GM12878 (cell line): ENCODE measurements at regions not wholly inside any gene's neighbourhood (a gene's known extent, or its start where the extent isn't known, plus 50 kb on each side); places are given as distances from the start of the nearest gene placed in this dataset.

Experiments
- CREB1 ChIP-seq: IDR thresholded peaks from 2 replicates; pipeline ENCODE4 v1.6.1; 2012; ENCODE audit warnings: low read depth, mild to moderate bottlenecking, inconsistent platforms
- CTCF ChIP-seq, 3 experiments: IDR thresholded peaks in 2 of 3; conservative IDR thresholded peaks in 1 of 3; 2 replicates each; pipeline ENCODE4 v1.5.1; 2011; ENCODE audit warnings: low read depth in 3 of 3, low read length in 3 of 3, mild to moderate bottlenecking in 3 of 3, control low read depth in 2 of 3, moderate library complexity in 2 of 3, inconsistent platforms in 1 of 3, mixed read lengths in 1 of 3; ENCODE audit not compliant: control insufficient read depth in 2 of 3, insufficient read depth in 1 of 3; ENCODE audit errors: extremely low read depth in 1 of 3
- EGR1 ChIP-seq, 2 experiments: IDR thresholded peaks; 1 replicate in 1 of 2; 2 replicates in 1 of 2; pipeline ENCODE4 v1.6.1; 2011 to 2012; ENCODE audit warnings: low read depth in 2 of 2, low read length in 2 of 2, borderline replicate concordance in 1 of 2, mild to moderate bottlenecking in 1 of 2, moderate library complexity in 1 of 2
- EP300 ChIP-seq, 2 experiments: fragments of 150-350 bp in 1 of 2; IDR thresholded peaks; 2 replicates each; pipeline ENCODE4 v1.6.1; 2011 to 2012; ENCODE audit warnings: low read depth in 2 of 2, low read length in 2 of 2, borderline replicate concordance in 1 of 2, improper control_type of control experiment in 1 of 2, inconsistent platforms in 1 of 2; ENCODE audit not compliant: control insufficient read depth in 1 of 2
- EZH2 ChIP-seq: IDR thresholded peaks from 2 replicates; pipeline ENCODE4 v1.6.1; 2012; ENCODE audit warnings: low read depth, mild to moderate bottlenecking, control low read depth, inconsistent platforms, low read length, borderline replicate concordance; ENCODE audit not compliant: control insufficient read depth
- KAT2A ChIP-seq: conservative IDR thresholded peaks from 2 replicates; pipeline ENCODE4 v1.6.1; 2011; ENCODE audit warnings: low read depth, low read length; ENCODE audit not compliant: control insufficient read depth
- MAX ChIP-seq: IDR thresholded peaks from 2 replicates; pipeline ENCODE4 v1.6.1; 2012; ENCODE audit warnings: low read depth, low read length, improper control_type of control experiment
- PAX8 ChIP-seq: fragments of 450-650 bp; IDR thresholded peaks from 2 replicates; pipeline ENCODE4 v1.6.1; 2017; ENCODE audit warnings: mild to moderate bottlenecking, moderate library complexity
- POLR2AphosphoS5 ChIP-seq: IDR thresholded peaks from 2 replicates; pipeline ENCODE4 v1.6.1; 2011; ENCODE audit warnings: mild to moderate bottlenecking, low read length, inconsistent platforms
- TCF3 ChIP-seq: IDR thresholded peaks from 2 replicates; pipeline ENCODE4 v1.6.1; 2012; ENCODE audit warnings: low read depth, mild to moderate bottlenecking, low read length, borderline replicate concordance; ENCODE audit not compliant: insufficient read depth
- ZNF207 ChIP-seq: fragments of 450-650 bp; IDR thresholded peaks from 2 replicates; pipeline ENCODE4 v1.6.1; 2014; ENCODE audit warnings: antibody characterized with exemption, mild to moderate bottlenecking, borderline replicate concordance

- TF ChIP-seq KAT2A (no peak), EP300 (IDR thresholded peaks at IDR 0.05; ENCODE audit: borderline replicate concordance in 1 of 2, control insufficient read depth in 1 of 2, low read depth in 2 of 2, low read length in 2 of 2) (no peak), CTCF (IDR thresholded peaks at IDR 0.05 in 2 of 3, conservative IDR thresholded peaks at IDR 0.05 in 1 of 3; ENCODE audit: control insufficient read depth in 2 of 3, extremely low read depth in 1 of 3, insufficient read depth in 1 of 3, low read depth in 3 of 3, low read length in 3 of 3) (no peak), ZNF207 (no peak), EGR1 (IDR thresholded peaks at IDR 0.05; ENCODE audit: borderline replicate concordance in 1 of 2, low read depth in 2 of 2, low read length in 2 of 2) (no peak), MAX (no peak), POLR2AphosphoS5 (no peak), EZH2 (no peak), TCF3 (no peak), CREB1 (no peak), PAX8 (no peak)
These were observed 287.4 kb upstream of the PDGFD start for GRCh38 chr11:104451197-104451893.
